Immature natural killer cell (primary cell): ENCODE measurements at regions not wholly inside any gene's neighbourhood (a gene's known extent, or its start where the extent isn't known, plus 50 kb on each side); places are given as distances from the start of the nearest gene placed in this dataset.
"Not testable (repeated sequence)": the region's sequence is repeated elsewhere in the genome, so short reads cannot be mapped to it uniquely, and the experiment has no call there.

Source experiments
- DNase-seq, 3 donors: peaks; one replicate each; pipeline ENCODE4 v3.0.0; 2022; ENCODE audit warnings: mixed read lengths in 1 of 3
- H3K27ac Mint-ChIP-seq, 6 donors: one replicate each; pipeline ENCODE4 v1.8.0; 2020; ENCODE audit warnings: mixed read lengths in 6 of 6, mild to moderate bottlenecking in 5 of 6, inconsistent platforms in 4 of 6, moderate library complexity in 3 of 6
- H3K27me3 Mint-ChIP-seq, 3 donors: one replicate each; pipeline ENCODE4 v1.8.0; 2020 to 2021; ENCODE audit warnings: low read depth in 3 of 3, mild to moderate bottlenecking in 3 of 3, mixed read lengths in 3 of 3, moderate library complexity in 3 of 3, inconsistent platforms in 1 of 3
- H3K36me3 Mint-ChIP-seq, 3 donors: one replicate each; pipeline ENCODE4 v1.8.0; 2020; ENCODE audit warnings: mixed read lengths in 3 of 3, inconsistent platforms in 2 of 3, mild to moderate bottlenecking in 2 of 3
- H3K4me1 Mint-ChIP-seq, 2 donors: one replicate each; pipeline ENCODE4 v1.8.0; 2020; ENCODE audit warnings: inconsistent platforms in 2 of 2, mild to moderate bottlenecking in 2 of 2, mixed read lengths in 2 of 2, moderate library complexity in 1 of 2
- H3K4me3 Mint-ChIP-seq, 5 donors: one replicate each; pipeline ENCODE4 v1.8.0; 2020; ENCODE audit warnings: mild to moderate bottlenecking in 5 of 5, mixed read lengths in 5 of 5, inconsistent platforms in 3 of 5, moderate library complexity in 3 of 5
- H3K9me3 Mint-ChIP-seq, 6 donors: one replicate each; pipeline ENCODE4 v1.8.0; 2020; ENCODE audit warnings: mild to moderate bottlenecking in 6 of 6, mixed read lengths in 6 of 6, inconsistent platforms in 4 of 6, moderate library complexity in 3 of 6

GRCh38 chr15:21774760-21775159, 102.8 kb downstream of the POTEB start:
- H3K27ac Mint-ChIP-seq, H3K27me3 Mint-ChIP-seq, H3K4me3 Mint-ChIP-seq, H3K9me3 Mint-ChIP-seq, H3K4me1 Mint-ChIP-seq, DNase-seq, H3K36me3 Mint-ChIP-seq: not testable (repeated sequence)

DNA sequence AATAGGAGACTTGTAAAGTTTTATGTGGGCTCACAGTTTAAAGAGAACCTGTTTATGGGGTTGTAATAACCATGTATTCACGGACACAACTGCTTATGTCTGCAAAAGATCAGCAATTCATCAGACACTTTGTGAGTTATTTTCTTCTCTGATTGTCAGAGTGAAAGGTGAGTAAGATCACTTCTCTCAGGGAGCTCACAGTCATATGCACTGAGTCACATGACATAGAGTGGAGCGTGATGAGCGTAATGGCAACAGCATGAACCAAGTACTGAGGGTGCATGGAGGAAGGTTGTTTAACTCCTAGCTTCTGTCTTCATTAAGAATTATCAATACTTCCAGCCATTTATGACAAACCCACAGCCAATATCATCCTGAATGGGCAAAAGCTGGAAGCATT, 111.0 kb downstream of the POTEB start:
- not testable (repeated sequence) for DNase-seq, H3K27ac Mint-ChIP-seq, H3K4me1 Mint-ChIP-seq, H3K9me3 Mint-ChIP-seq, H3K27me3 Mint-ChIP-seq, H3K36me3 Mint-ChIP-seq, H3K4me3 Mint-ChIP-seq

- H3K9me3 Mint-ChIP-seq, H3K27ac Mint-ChIP-seq, H3K36me3 Mint-ChIP-seq, H3K27me3 Mint-ChIP-seq, DNase-seq, H3K4me1 Mint-ChIP-seq, H3K4me3 Mint-ChIP-seq: not testable (repeated sequence)
Measured at GRCh38 chr15:21763756-21764155, 113.8 kb downstream of the POTEB start.

GRCh38 chr15:21760250-21761023, 117.1 kb downstream of the POTEB start:
- H3K4me3 Mint-ChIP-seq, H3K36me3 Mint-ChIP-seq, H3K9me3 Mint-ChIP-seq, H3K27ac Mint-ChIP-seq, DNase-seq, H3K4me1 Mint-ChIP-seq, H3K27me3 Mint-ChIP-seq: not testable (repeated sequence)

DNA sequence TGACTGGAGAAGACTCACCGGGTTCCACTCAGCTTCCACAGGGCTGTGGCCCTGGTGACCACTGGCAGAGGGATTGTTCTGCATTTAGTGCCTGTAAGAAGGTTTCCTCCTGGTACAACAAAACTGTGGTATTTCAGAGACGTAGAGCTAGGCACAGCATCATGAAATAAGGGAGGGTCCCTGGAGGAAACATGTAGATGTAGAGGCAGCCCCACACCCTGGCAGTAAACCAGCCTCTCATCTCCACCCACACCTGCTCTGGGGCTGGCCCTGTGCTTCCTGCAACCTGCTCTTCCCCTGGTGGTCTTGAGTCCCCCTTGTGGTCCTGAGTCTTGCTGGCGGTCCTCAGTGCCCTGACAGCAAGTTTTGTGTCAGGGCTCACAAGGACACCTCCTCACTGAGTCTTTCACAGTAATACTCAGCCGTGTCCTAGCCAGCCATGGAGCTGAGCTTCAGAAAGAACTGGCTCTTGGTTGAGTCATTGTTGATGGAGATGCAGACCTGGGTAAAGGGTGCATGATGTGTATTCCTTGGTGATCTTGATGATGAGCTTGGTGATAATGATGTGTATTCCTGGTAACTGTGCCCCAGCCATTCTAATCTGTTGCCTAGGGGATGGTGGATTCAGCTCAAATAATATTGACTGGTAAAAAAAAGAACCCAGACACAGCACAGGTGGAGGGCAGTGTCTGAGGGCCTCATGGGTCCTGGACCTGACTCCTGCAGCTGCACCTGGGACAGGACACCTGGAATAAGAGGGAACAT, 118.0 kb downstream of the POTEB start:
- H3K4me1 Mint-ChIP-seq, H3K27ac Mint-ChIP-seq, H3K27me3 Mint-ChIP-seq: not testable (repeated sequence)

DNA sequence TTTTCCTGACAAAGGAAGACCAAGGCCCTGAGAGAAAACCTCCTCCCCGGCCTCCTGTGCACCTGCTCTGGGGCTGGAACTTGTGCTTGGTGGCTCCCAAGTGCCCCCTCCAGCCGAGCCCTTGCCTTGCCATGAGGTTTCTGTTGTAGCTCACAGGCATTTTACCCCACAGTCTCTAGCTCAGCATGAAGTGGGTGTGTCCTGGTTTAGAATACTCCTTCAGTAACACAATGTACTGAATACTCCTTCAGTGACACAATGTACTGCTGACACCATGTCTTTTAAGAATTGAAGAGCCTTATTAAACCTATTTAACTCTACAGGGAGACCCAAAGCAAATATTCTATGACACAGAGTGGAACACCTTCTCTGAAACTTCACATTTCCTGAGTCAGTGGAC, 123.7 kb downstream of the POTEB start:
- H3K36me3 Mint-ChIP-seq, H3K27ac Mint-ChIP-seq, H3K4me3 Mint-ChIP-seq, H3K9me3 Mint-ChIP-seq, H3K4me1 Mint-ChIP-seq, DNase-seq, H3K27me3 Mint-ChIP-seq: not testable (repeated sequence)

More for the DNA sequence above, 118.0 kb downstream of the POTEB start:
- H3K9me3 Mint-ChIP-seq, DNase-seq, H3K36me3 Mint-ChIP-seq, H3K4me3 Mint-ChIP-seq: not testable (repeated sequence)

DNA sequence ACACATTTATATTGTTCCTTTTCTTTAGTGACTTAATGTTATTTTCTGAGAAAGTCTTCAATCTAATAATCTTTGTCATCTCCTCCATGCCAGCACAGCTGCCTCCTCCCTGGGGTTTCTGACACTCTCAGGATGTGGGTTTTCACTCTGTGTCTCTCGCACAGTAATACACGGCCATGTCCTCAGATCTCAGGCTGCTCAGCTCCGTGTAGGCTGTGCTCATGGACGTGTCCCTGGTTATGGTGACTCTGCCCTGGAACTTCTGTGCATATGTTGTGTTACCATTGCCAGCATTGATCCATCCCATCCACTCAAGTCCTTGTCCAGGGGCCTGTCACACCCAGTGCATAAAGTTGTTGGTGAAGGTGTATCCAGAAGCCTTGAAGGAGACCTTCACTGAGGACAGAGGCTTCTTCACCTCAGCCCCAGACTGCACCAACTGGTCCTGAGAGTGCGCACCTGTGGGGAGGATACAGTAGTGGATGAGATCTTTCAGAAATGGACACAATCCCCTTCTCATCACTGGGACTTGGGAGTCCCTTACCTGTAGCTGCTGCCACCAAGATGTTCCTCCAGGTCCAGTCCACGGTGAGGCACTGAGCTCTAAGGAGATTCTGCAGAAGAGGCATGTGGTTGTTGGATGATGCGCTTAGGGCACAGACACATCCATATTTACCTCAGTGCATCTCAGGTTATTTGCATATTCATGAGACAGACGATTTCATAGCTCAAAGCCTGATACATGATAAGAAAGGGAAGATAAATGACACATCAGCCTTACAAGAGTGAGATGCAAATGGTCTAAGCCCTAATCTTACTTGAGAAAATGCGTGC, 125.2 kb downstream of the POTEB start:
- H3K4me1 Mint-ChIP-seq, H3K36me3 Mint-ChIP-seq, DNase-seq, H3K27me3 Mint-ChIP-seq, H3K9me3 Mint-ChIP-seq, H3K4me3 Mint-ChIP-seq, H3K27ac Mint-ChIP-seq: not testable (repeated sequence)

- not testable (repeated sequence) for H3K27me3 Mint-ChIP-seq, H3K4me1 Mint-ChIP-seq, H3K4me3 Mint-ChIP-seq, DNase-seq, H3K36me3 Mint-ChIP-seq, H3K9me3 Mint-ChIP-seq, H3K27ac Mint-ChIP-seq
Measured at GRCh38 chr15:21749173-21749572, 128.4 kb downstream of the POTEB start.

DNA sequence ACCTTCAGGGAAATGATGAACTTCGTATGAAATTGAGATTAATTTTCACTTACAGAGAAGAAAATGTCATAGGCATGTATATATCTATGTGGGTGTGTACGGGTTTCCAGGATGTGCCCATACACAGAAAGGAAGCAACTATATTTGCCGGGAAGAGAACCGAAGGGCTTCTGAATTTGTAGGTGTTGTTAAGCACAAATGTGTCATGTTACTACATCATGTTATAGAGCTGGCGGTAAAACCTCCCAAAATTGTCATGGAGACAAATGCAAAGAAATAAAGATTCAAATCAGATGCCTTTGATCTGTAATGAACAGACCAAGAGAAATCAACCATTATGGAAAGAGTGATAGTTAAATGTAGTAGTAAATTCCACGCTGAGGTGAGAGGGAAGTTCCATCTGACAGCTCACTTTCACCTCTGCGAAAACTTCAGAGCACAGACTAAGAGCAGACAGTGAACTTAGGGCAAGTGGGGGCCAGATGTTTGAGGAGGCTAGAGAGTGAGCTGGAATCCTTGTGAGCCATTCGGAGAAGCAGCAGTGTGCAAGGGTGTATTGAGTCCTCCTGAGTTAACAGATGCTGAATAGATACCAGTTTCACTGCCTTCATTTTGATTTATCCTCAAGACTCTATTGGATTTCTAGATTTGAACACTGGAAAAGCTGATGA, 133.2 kb downstream of the POTEB start:
- H3K4me3 Mint-ChIP-seq, H3K27me3 Mint-ChIP-seq, H3K36me3 Mint-ChIP-seq, H3K27ac Mint-ChIP-seq, DNase-seq, H3K9me3 Mint-ChIP-seq, H3K4me1 Mint-ChIP-seq: not testable (repeated sequence)

GRCh38 chr15:21742067-21742466, 135.5 kb downstream of the POTEB start:
- H3K36me3 Mint-ChIP-seq, H3K27me3 Mint-ChIP-seq, H3K27ac Mint-ChIP-seq, H3K4me1 Mint-ChIP-seq, H3K4me3 Mint-ChIP-seq, H3K9me3 Mint-ChIP-seq, DNase-seq: not testable (repeated sequence)

- not testable (repeated sequence) for H3K4me1 Mint-ChIP-seq, H3K27ac Mint-ChIP-seq, DNase-seq, H3K36me3 Mint-ChIP-seq, H3K4me3 Mint-ChIP-seq, H3K9me3 Mint-ChIP-seq, H3K27me3 Mint-ChIP-seq
Measured at GRCh38 chr15:21738003-21738402, 139.5 kb downstream of the POTEB start.

DNA sequence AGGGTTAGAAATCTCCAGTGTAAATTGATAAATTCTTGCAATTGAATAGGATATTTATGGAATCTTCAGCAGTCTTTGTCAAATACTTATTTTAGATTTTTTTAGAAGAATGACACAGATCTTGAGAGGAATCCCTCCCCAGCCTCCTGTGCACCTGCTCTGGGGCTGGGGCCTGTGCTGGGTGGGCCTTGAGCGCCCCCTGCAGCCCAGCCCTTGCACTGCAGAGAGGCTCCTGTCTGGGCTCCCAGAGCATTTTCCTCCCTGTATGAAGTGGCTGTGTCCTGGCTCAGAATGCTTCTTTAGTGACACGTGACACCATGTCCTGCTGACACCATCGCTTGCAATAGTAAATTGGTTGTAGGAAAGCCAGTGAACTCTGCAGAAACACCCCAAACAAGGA, 141.1 kb downstream of the POTEB start:
- H3K36me3 Mint-ChIP-seq, H3K4me3 Mint-ChIP-seq, H3K9me3 Mint-ChIP-seq, H3K4me1 Mint-ChIP-seq, DNase-seq, H3K27ac Mint-ChIP-seq, H3K27me3 Mint-ChIP-seq: not testable (repeated sequence)

GRCh38 chr15:21735837-21736236, 141.7 kb downstream of the POTEB start:
- H3K4me1 Mint-ChIP-seq, H3K27me3 Mint-ChIP-seq, H3K36me3 Mint-ChIP-seq, H3K9me3 Mint-ChIP-seq, DNase-seq, H3K27ac Mint-ChIP-seq, H3K4me3 Mint-ChIP-seq: not testable (repeated sequence)

DNA sequence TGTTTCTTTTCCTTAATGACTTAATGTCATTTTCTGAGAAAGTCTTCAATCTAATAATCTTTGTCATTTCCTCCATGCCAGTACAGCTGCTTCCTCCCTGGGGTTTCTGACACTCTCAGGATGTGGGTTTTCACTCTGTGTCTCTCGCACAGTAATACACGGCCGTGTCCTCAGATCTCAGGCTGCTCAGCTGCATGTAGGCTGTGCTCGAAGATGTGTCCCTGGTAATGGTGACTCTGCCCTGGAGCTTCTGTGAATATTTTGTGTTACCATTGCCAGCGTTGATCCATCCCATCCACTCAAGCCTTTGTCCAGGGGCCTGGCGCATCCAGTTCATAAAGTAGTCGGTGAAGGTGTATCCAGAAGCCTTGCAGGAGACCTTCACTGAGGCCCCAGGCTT, 142.2 kb downstream of the POTEB start:
- not testable (repeated sequence) for H3K27ac Mint-ChIP-seq, H3K27me3 Mint-ChIP-seq

More for the DNA sequence above, 142.2 kb downstream of the POTEB start:
- not testable (repeated sequence) for DNase-seq, H3K4me1 Mint-ChIP-seq, H3K36me3 Mint-ChIP-seq, H3K4me3 Mint-ChIP-seq, H3K9me3 Mint-ChIP-seq
